IMR-90 (cell line): ENCODE measurements at regions not wholly inside any gene's neighbourhood (a gene's known extent, or its start where the extent isn't known, plus 50 kb on each side); places are given as distances from the start of the nearest gene placed in this dataset.

ENCODE experiments used
- CEBPB ChIP-seq: IDR thresholded peaks from 2 replicates; pipeline ENCODE4 v1.6.1; 2012; ENCODE audit warnings: low read depth, low read length, improper control_type of control experiment
- CHD1 ChIP-seq: IDR thresholded peaks from 2 replicates; pipeline ENCODE4 v1.6.1; 2012; ENCODE audit warnings: low read depth, low read length, improper control_type of control experiment
- CTCF ChIP-seq: conservative IDR thresholded peaks from 2 replicates; pipeline ENCODE4 v1.5.1; 2012; ENCODE audit warnings: mild to moderate bottlenecking, low read depth, low read length, improper control_type of control experiment
- NFE2L2 ChIP-seq: fragments of 150-350 bp; IDR thresholded peaks from 2 replicates; pipeline ENCODE4 v1.6.1; 2016; ENCODE audit warnings: low read depth, mild to moderate bottlenecking, low read length
- POLR2A ChIP-seq: IDR thresholded peaks from 2 replicates; pipeline ENCODE4 v1.6.1; 2012; ENCODE audit warnings: mild to moderate bottlenecking, low read depth, low read length
- SMC3 ChIP-seq: fragments of 150-350 bp; IDR thresholded peaks from 2 replicates; pipeline ENCODE4 v1.6.1; 2016; ENCODE audit warnings: low read depth, mild to moderate bottlenecking, antibody characterized with exemption, low read length, moderate library complexity

GRCh38 chrX:43375136-43375535 is 281.0 kb upstream of the MAOA start:
- TF ChIP-seq POLR2A (no peak), CTCF (no peak), CEBPB (no peak), NFE2L2 (no peak), SMC3 (no peak), CHD1 (no peak)
